ENCODE measurements at regions not wholly inside any gene's neighbourhood (a gene's known extent, or its start where the extent isn't known, plus 50 kb on each side); places are given as distances from the start of the nearest gene placed in this dataset.

DNA sequence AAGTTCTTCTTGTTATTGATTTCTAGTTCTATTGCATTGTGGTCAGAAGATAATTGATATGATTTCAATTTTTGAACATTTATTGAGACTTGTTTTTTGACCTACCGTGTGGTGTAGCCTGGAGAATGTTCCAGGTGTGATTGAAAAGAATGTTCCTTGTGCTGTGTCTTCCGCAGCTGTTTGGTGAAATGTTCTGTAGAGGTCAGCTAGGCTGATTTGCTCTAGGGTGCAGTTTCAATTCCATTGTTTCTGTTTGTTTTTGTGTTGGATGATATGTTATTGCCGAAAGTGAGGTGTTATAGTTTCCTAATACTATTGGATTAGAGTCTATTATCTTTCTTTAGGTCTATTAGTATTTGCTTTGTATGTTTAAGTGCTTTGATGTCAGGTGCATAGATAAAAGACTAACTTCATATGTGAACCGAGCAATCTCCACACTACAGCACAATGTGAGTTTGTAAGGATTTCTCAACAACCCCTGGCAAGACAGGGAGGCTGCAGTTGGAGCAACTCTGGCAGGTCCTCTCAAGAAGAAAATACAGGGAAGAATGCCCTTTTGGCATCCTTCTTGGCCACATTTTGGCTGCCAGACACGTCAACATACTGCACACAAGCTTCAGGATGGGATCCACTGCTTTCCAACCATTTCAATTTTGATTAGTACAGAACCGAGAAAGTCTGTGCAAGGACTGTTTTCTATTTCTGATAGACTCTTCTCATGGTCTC lies 320.7 kb downstream of the RNF144B start:
- TF ChIP-seq, protein P1, sequence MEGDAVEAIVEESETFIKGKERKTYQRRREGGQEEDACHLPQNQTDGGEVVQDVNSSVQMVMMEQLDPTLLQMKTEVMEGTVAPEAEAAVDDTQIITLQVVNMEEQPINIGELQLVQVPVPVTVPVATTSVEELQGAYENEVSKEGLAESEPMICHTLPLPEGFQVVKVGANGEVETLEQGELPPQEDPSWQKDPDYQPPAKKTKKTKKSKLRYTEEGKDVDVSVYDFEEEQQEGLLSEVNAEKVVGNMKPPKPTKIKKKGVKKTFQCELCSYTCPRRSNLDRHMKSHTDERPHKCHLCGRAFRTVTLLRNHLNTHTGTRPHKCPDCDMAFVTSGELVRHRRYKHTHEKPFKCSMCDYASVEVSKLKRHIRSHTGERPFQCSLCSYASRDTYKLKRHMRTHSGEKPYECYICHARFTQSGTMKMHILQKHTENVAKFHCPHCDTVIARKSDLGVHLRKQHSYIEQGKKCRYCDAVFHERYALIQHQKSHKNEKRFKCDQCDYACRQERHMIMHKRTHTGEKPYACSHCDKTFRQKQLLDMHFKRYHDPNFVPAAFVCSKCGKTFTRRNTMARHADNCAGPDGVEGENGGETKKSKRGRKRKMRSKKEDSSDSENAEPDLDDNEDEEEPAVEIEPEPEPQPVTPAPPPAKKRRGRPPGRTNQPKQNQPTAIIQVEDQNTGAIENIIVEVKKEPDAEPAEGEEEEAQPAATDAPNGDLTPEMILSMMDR (IDR thresholded peaks at IDR 0.05; ENCODE audit: unreplicated experiment in 3 of 3), result no peak
- H3K9me3 Mint-ChIP-seq, result peaks cover 7% of the 10 kb centered on the region
- no peak overlapping the region for H3K4me3 Mint-ChIP-seq
- H3K27ac Mint-ChIP-seq, result no peak overlapping the region
- peaks cover 4% of the 10 kb centered on the region for H3K27me3 Mint-ChIP-seq (ENCODE audit: low read depth)
- H3K36me3 Mint-ChIP-seq (ENCODE audit: low read depth), result no peaks in the 10 kb centered on the region
- H3K4me1 Mint-ChIP-seq, result no peaks in the 10 kb centered on the region

DNA sequence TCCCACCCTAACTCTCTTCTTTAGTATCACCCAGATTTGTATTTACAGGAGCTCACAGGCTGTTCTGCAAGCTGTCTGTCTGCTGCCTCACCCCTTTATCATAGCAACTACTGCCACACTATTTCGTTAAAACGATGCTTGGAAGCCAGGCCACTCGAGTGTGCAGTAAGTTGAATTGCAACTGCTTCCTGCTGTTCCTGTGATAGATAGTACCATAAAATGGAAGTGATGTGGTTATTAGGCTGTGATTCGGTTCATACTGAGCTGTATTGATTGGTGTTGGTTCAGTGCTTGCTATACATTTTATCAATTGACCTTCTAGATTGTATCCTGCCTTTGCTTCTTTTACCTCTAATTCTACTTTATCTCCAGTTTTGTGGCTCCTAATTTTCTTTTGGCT lies 325.4 kb downstream of the RNF144B start:
- no peaks in the 10 kb centered on the region for H3K27me3 Mint-ChIP-seq (ENCODE audit: low read depth)
- H3K4me3 Mint-ChIP-seq, result no peak overlapping the region
- no peak overlapping the region for H3K27ac Mint-ChIP-seq
- no peaks in the 10 kb centered on the region for H3K9me3 Mint-ChIP-seq
- no peaks in the 10 kb centered on the region for H3K4me1 Mint-ChIP-seq
- no peaks in the 10 kb centered on the region for H3K36me3 Mint-ChIP-seq (ENCODE audit: low read depth)
- TF ChIP-seq, protein P1 (IDR thresholded peaks at IDR 0.05; ENCODE audit: unreplicated experiment in 3 of 3), result no peak

DNA sequence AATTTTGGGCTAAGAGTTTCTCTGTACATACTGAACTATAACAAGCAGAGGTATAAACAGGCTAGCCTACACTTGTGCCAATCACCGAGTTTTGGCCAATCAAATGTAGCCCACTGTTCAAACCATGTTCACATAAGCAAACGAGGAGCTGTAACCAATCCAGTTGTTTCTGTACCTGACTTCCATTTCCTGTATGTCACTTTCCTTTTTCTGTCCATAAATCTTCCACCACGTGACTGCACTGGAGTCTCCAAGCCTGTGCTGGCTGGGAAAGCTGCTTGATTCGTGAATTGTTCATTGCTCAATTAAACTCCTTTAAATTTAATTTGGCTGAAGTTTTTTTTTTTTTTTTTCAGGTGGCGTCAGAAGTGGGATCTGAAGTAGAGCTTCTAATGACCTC lies 332.9 kb downstream of the RNF144B start:
- Mint-ChIP-seq H3K27ac (no peak overlapping the region), H3K4me1 (no peaks in the 10 kb centered on the region), H3K4me3 (no peak overlapping the region), H3K9me3 (peaks cover 5% of the 10 kb centered on the region), H3K36me3 (ENCODE audit: low read depth) (no peaks in the 10 kb centered on the region), H3K27me3 (ENCODE audit: low read depth) (peaks cover 3% of the 10 kb centered on the region)
- TF ChIP-seq, protein P1 (IDR thresholded peaks at IDR 0.05; ENCODE audit: unreplicated experiment in 3 of 3), result no peak

DNA sequence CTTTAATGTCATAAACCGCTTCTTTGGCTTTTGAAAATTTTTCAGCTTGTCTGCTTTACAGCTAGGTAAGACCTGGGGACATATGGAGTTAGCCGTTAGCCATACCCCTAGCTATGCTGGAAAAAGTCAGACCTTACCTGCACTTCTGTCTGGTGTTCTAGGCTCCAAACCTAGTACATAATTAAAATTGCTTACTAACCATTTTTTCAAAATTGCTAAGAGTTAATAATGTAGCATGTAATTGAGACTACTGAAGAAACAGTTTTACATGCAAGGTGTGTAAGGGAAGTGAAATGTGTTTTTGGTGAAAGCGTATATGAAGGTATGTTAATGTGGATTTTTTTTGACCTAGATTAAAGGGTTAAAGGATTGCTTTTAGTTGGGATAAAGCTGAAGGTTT lies 336.9 kb downstream of the RNF144B start:
- H3K9me3 Mint-ChIP-seq, result peaks cover 5% of the 10 kb centered on the region
- H3K27ac Mint-ChIP-seq, result no peak overlapping the region
- TF ChIP-seq, protein P1 (IDR thresholded peaks at IDR 0.05; ENCODE audit: unreplicated experiment in 3 of 3), result no peak
- no peaks in the 10 kb centered on the region for H3K36me3 Mint-ChIP-seq (ENCODE audit: low read depth)
- no peaks in the 10 kb centered on the region for H3K4me1 Mint-ChIP-seq
- no peak overlapping the region for H3K4me3 Mint-ChIP-seq
- H3K27me3 Mint-ChIP-seq (ENCODE audit: low read depth), result peaks cover 3% of the 10 kb centered on the region

DNA sequence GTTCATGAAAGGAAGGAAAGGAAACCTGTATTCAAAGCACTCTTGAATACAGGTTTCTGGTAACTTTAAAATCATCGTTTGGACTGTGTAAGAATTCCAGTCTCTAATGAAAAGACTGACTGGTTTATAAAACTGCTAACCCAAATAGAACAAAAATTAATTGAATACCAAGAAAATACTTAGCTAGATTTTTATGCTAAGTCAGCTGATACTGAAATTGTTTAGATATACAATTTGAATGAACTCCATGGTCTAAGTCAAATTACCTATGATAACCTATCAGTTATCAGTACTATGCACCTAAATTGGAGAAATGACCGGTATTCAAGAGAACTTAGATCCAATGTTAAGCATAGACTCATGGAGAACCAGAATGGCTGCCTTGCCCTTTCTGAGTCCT lies 338.3 kb downstream of the RNF144B start:
- peaks cover 3% of the 10 kb centered on the region for H3K27me3 Mint-ChIP-seq (ENCODE audit: low read depth)
- H3K4me1 Mint-ChIP-seq, result no peaks in the 10 kb centered on the region
- peaks cover 5% of the 10 kb centered on the region for H3K9me3 Mint-ChIP-seq
- H3K4me3 Mint-ChIP-seq, result no peak overlapping the region
- TF ChIP-seq, protein P1 (IDR thresholded peaks at IDR 0.05; ENCODE audit: unreplicated experiment in 3 of 3), result no peak
- H3K36me3 Mint-ChIP-seq (ENCODE audit: low read depth), result no peaks in the 10 kb centered on the region
- H3K27ac Mint-ChIP-seq, result no peak overlapping the region

DNA sequence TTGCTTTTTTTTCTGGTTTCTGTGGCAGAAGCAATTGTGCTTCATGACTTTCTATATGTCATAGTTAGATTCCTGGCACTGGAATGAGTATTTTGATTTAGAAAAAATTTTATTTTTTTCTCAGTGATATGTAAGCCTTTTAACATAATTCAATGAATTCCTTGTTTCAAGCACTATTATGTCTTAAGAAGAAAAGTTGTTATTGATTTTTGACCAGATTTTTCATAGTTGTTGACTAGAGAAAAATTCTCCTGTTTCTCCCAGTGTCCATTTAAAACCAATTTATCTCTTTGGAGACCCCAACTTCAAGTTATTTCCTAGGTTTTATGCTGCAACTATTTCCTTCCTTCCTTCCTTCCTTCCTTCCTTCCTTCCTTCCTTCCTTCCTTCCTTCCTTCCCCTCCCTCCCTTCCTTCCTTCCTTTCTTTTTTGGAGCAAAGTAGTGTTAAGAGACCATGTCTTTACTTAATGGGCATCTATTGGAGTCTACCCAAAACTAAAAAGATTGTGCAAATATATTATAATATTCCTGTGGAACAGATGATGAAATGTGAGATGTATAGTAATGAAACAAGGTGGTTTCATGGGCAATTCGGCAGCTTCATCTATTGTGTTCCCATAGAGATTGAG lies 346.9 kb downstream of the RNF144B start:
- Mint-ChIP-seq H3K27ac (no peak overlapping the region), H3K9me3 (peaks cover 6% of the 10 kb centered on the region), H3K36me3 (ENCODE audit: low read depth) (no peaks in the 10 kb centered on the region), H3K4me1 (no peaks in the 10 kb centered on the region), H3K27me3 (ENCODE audit: low read depth) (no peaks in the 10 kb centered on the region), H3K4me3 (no peak overlapping the region)
- TF ChIP-seq, protein P1 (IDR thresholded peaks at IDR 0.05; ENCODE audit: unreplicated experiment in 3 of 3), result no peak

All from nephron (organoid).